NB4 (cell line): ENCODE measurements at regions not wholly inside any gene's neighbourhood (a gene's known extent, or its start where the extent isn't known, plus 50 kb on each side); places are given as distances from the start of the nearest gene placed in this dataset.

ENCODE experiments used
- DNase-seq: peaks from one replicate; pipeline ENCODE4 v3.0.0; 2010; ENCODE audit warnings: low read depth
- H3K4me3 ChIP-seq: one replicate; pipeline ENCODE4 v1.5.1; 2011; ENCODE audit warnings: mild to moderate bottlenecking, low read depth, low read length, moderate library complexity
- MYC ChIP-seq: IDR thresholded peaks from 2 replicates; pipeline ENCODE4 v1.6.1; 2011; ENCODE audit warnings: low read depth, low read length
- POLR2A ChIP-seq: IDR thresholded peaks from 2 replicates; pipeline ENCODE4 v1.6.1; 2011; ENCODE audit warnings: mild to moderate bottlenecking; ENCODE audit not compliant: insufficient read length; ENCODE audit errors: extremely low read depth
- TF ChIP-seq, protein P1 (sequence below): IDR thresholded peaks from 2 replicates; pipeline ENCODE4 v1.6.1; 2011; ENCODE audit warnings: low read depth, low read length
- TF ChIP-seq, protein P2 (sequence below): IDR thresholded peaks from one replicate; pipeline ENCODE4 v1.5.1; 2012; ENCODE audit warnings: low read depth, low read length

DNA sequence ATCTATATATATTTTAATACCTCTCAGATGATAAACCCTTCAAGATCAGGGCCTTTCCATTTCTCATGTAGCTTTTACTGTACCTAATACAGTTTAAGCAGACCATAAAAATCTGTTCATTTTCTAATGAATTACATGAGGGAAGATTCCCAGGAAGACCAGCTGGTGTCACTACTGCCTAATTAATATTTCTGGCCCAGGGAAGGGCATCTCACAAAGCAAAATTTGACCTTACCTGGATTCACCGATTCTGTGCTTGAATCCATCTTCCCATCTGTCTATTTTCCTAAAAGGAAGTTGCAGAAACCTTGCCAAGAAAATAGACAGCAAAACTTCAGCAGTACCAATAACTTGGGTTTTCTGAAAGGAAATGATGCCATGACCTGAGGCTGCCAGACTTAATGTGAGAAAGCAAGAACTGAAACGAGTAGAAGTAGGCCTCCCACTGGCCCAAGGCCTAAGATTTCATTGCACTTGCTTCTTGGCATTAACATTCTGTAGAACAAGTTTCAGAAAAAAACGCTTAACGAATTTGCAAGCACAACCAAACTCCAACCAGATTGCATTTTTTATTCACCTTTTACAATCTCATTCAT, 83.0 kb upstream of the GLIS3 start:
- peak; percentile 40 for DNase-seq
- no peak for TF ChIP-seq MYC
- TF ChIP-seq, protein P1, sequence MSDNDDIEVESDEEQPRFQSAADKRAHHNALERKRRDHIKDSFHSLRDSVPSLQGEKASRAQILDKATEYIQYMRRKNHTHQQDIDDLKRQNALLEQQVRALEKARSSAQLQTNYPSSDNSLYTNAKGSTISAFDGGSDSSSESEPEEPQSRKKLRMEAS: no peak
- no peak for TF ChIP-seq POLR2A
- TF ChIP-seq, protein P2, sequence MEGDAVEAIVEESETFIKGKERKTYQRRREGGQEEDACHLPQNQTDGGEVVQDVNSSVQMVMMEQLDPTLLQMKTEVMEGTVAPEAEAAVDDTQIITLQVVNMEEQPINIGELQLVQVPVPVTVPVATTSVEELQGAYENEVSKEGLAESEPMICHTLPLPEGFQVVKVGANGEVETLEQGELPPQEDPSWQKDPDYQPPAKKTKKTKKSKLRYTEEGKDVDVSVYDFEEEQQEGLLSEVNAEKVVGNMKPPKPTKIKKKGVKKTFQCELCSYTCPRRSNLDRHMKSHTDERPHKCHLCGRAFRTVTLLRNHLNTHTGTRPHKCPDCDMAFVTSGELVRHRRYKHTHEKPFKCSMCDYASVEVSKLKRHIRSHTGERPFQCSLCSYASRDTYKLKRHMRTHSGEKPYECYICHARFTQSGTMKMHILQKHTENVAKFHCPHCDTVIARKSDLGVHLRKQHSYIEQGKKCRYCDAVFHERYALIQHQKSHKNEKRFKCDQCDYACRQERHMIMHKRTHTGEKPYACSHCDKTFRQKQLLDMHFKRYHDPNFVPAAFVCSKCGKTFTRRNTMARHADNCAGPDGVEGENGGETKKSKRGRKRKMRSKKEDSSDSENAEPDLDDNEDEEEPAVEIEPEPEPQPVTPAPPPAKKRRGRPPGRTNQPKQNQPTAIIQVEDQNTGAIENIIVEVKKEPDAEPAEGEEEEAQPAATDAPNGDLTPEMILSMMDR: peak; percentile 36
- no peak overlapping the region for H3K4me3 ChIP-seq

DNA sequence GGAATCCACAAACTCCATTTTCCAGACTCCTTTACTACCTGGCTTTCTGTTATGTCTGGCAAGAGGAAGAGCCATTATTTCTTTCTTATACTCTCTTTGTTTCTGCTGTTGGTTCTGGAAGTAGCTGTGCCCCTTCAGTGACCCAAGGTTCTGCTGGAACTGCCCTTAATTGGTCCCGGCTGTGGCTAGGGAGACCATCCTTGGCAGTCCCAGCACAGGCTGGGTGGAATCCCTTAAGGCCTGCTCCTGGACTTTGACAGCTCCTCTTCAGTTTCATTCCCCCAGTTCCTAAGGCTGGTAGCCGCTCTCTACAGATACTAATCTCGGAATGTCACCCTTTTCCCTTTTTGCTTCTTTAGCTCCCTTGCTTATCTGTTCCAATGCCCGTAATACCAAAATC, 81.9 kb upstream of the GLIS3 start:
- DNase-seq: no peak
- TF ChIP-seq MYC: no peak
- TF ChIP-seq POLR2A: no peak
- TF ChIP-seq, protein P2: no peak
- TF ChIP-seq, protein P1: no peak

DNA sequence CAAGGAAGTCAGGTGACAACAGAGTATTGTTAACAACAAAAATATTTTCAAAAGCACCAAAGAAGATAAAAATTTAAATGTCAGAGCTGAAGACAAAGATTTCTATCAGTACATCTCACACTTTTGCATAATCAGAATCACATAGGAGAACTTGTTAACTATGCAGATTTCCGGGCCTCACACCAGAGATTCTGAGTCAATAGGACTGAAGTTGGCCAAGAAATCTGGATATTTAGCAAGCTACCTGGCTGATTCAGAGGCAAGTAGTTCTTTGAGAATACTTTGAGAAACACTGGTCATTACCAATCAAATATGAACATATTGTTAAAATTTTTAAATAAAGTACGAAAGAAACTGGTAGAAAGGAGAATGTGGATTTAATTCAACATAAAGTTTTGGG, 80.5 kb upstream of the GLIS3 start:
- no peak for DNase-seq
- no peak overlapping the region for H3K4me3 ChIP-seq
- TF ChIP-seq MYC (no peak), POLR2A (no peak)
- TF ChIP-seq, protein P2: no peak
- TF ChIP-seq, protein P1: no peak

More for the DNA sequence above, 81.9 kb upstream of the GLIS3 start:
- no peak overlapping the region for H3K4me3 ChIP-seq

DNA sequence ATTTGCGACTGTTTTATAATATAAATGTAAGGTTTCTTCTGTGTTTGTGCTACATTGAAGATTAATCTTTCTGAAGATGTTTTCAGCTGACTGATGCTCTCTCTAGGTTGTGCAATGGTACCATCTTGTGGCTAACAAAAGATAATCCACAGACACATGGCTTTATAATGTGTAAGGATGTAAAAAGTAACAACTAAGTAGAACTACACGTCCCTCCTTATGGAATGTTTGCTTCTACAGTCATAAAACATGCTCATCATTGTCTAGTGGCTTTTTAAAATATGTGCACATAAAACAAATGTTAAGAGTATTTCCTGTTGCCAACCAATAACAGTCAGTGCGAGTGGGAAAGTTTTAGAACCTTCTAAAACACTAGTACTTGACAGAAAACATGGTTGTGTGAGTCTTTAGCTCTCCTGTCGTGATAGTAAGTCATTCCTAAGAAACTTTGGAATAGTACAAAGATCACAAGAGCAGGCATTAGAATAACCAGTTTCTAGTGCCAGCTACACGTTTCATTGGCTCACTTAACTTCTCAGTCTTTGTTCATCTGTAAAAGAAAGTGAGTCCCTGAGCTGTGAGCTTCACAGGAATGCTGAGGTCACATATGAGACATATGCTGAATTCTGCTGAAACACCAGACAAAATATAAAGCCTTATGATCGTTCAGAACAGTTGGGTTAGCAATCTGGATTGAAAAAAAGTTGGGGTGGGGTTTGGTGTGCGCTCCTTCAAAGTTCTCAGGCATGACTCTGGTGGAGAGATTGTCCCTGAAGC, 75.7 kb upstream of the GLIS3 start:
- DNase-seq: peak; percentile 62
- TF ChIP-seq MYC (peak; percentile 68), POLR2A (no peak)
- TF ChIP-seq, protein P1: peak; percentile 68
- TF ChIP-seq, protein P2: no peak
- H3K4me3 ChIP-seq: no peak overlapping the region

DNA sequence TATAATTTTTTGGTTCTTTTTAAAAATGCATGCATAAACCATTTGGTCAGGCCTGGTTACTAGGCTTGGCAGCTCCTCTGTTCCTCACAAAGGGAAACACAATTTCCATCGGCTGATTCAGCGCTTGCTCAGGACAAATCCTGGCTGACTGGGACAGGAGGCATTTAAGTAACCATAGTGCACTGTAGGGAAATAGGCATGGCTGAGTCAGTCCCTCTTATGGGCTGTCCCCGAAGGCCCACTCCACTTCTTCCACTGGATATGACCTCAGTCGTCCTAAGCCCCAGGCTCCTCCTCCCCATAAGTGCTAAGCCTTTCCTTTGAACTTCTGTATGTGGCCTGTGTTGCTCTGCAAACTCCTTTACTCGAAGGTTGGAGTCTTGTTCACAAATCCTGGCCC, 71.2 kb upstream of the GLIS3 start:
- DNase-seq: peak; percentile 28

DNA sequence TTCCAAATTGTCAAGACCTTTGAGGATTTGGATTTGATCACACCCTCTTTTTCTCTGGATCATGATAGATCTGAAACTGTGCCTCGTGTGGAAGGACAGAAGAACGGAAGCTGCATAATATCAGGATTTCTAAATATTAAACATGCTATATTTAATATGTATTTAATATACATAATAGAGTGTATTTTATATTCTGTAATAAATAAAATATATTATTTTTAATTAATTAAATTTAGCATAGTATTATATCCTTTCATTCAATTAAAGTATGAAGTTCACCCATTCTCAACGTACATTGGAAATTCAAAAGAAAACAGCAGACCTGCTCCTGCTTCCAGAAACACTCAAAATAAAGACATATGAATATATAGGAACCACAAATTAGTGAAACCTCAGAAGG, 70.6 kb upstream of the GLIS3 start:
- no peak for DNase-seq
- TF ChIP-seq, protein P1: no peak
- TF ChIP-seq MYC: no peak
- TF ChIP-seq POLR2A: no peak
- TF ChIP-seq, protein P2: no peak
- no peak overlapping the region for H3K4me3 ChIP-seq

More for the DNA sequence above, 71.2 kb upstream of the GLIS3 start:
- TF ChIP-seq MYC: no peak
- no peak overlapping the region for H3K4me3 ChIP-seq
